NCI-H2029 (cell line): ENCODE measurements at regions not wholly inside any gene's neighbourhood (a gene's known extent, or its start where the extent isn't known, plus 50 kb on each side); places are given as distances from the start of the nearest gene placed in this dataset.
"Not testable (repeated sequence)": the region's sequence is repeated elsewhere in the genome, so short reads cannot be mapped to it uniquely, and the experiment has no call there.

Source experiments
- DNase-seq: peaks from one replicate; lab custom pipeline; 2025; lab: John Stamatoyannopoulos, UW

- no peak for DNase-seq
Measured at GRCh38 chr3:101138817-101139216, 145.6 kb upstream of the ABI3BP start.

GRCh38 chr3:101134331-101134730 lies 141.1 kb upstream of the ABI3BP start:
- no peak for DNase-seq

GRCh38 chr3:101133652-101134051 lies 140.4 kb upstream of the ABI3BP start:
- no peak for DNase-seq

GRCh38 chr3:101133197-101133596 lies 140.0 kb upstream of the ABI3BP start:
- not testable (repeated sequence) for DNase-seq

GRCh38 chr3:101131767-101132166 lies 138.5 kb upstream of the ABI3BP start:
- no peak for DNase-seq

GRCh38 chr3:101128786-101129185 lies 135.6 kb upstream of the ABI3BP start:
- no peak for DNase-seq

GRCh38 chr3:101128001-101128400 lies 134.8 kb upstream of the ABI3BP start:
- no peak for DNase-seq

- no peak for DNase-seq
Measured at GRCh38 chr3:101124125-101124524, 130.9 kb upstream of the ABI3BP start.

- DNase-seq = no peak
Measured at GRCh38 chr3:101123081-101123480, 129.9 kb upstream of the ABI3BP start.

- no peak for DNase-seq
Measured at GRCh38 chr3:101122681-101123080, 129.5 kb upstream of the ABI3BP start.

- no peak for DNase-seq
Measured at GRCh38 chr3:101120039-101120438, 126.8 kb upstream of the ABI3BP start.

- DNase-seq = no peak
Measured at GRCh38 chr3:101119535-101119934, 126.3 kb upstream of the ABI3BP start.

- no peak for DNase-seq
Measured at GRCh38 chr3:101117980-101118379, 124.8 kb upstream of the ABI3BP start.

- no peak for DNase-seq
Measured at GRCh38 chr3:101117465-101117864, 124.2 kb upstream of the ABI3BP start.

- DNase-seq = not testable (repeated sequence)
Measured at GRCh38 chr3:101110295-101110694, 117.1 kb upstream of the ABI3BP start.

- no peak for DNase-seq
Measured at GRCh38 chr3:101104321-101104720, 111.1 kb upstream of the ABI3BP start.

- DNase-seq = no peak
Measured at GRCh38 chr3:101102678-101103296, 109.6 kb upstream of the ABI3BP start.

GRCh38 chr3:101100361-101101009 lies 107.3 kb upstream of the ABI3BP start:
- no peak for DNase-seq

GRCh38 chr3:101099791-101100190 lies 106.6 kb upstream of the ABI3BP start:
- no peak for DNase-seq

GRCh38 chr3:101096444-101096843 lies 103.2 kb upstream of the ABI3BP start:
- no peak for DNase-seq

GRCh38 chr3:101095693-101096430 lies 102.6 kb upstream of the ABI3BP start:
- DNase-seq = no peak

GRCh38 chr3:101091489-101091888 lies 98.3 kb upstream of the ABI3BP start:
- DNase-seq = no peak

- DNase-seq = no peak
Measured at GRCh38 chr3:101085752-101086151, 92.5 kb upstream of the ABI3BP start.
